GM21717 (cell line): ENCODE measurements at regions not wholly inside any gene's neighbourhood (a gene's known extent, or its start where the extent isn't known, plus 50 kb on each side); places are given as distances from the start of the nearest gene placed in this dataset.

Experiments used
- ATAC-seq: cut with Tn5 transposase; IDR thresholded peaks from one replicate; pipeline ENCODE4 v1.9.1; 2021; ENCODE audit warnings: mild to moderate bottlenecking, moderate library complexity; ENCODE audit not compliant: unreplicated experiment

GRCh38 chr1:101316799-101317198, 80.0 kb downstream of the S1PR1 start:
- ATAC-seq, result no peak

DNA sequence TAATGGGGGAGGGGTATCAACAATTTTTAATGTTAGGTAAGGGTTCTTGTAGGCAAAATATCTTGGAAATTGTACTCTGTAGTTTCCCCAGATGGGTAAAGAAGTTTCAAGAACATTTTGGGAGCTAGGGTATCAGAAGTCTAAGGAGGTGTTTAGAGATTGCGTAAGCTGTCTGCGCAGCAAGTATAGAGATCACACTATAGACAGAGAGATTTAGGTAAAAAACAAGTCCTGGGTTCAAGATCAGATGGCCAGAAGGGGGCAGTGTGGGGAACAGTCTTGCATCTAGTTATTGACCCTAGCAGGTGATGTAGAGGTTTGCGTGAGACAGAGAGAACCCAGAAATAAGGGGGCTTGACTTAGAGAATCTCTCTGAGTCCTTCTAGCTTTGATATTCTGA, 80.8 kb downstream of the S1PR1 start:
- no peak for ATAC-seq

DNA sequence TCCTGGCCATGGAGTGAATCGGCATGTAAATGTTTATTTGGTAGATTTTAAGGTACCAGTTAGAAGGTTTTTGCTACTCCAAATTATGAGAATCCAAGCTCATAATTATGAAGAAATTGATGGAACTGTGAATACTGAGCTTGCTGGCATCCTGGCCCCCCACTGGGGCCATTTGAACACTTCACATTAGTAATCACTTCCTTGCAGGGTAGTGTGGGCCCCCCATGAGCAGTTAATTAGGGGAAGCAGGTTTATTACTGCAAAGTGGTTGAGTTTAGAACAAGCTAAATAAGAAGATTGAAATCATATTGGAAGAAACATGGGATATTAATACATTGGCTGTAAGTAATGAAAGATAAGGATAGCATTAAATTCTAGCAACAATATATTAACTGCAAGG, 86.7 kb downstream of the S1PR1 start:
- ATAC-seq, result no peak

- no peak for ATAC-seq
Measured at GRCh38 chr1:101325144-101325543, 88.3 kb downstream of the S1PR1 start.

GRCh38 chr1:101330427-101331130, 93.8 kb downstream of the S1PR1 start:
- ATAC-seq, result no peak

GRCh38 chr1:101331794-101332193, 95.0 kb downstream of the S1PR1 start:
- no peak for ATAC-seq

DNA sequence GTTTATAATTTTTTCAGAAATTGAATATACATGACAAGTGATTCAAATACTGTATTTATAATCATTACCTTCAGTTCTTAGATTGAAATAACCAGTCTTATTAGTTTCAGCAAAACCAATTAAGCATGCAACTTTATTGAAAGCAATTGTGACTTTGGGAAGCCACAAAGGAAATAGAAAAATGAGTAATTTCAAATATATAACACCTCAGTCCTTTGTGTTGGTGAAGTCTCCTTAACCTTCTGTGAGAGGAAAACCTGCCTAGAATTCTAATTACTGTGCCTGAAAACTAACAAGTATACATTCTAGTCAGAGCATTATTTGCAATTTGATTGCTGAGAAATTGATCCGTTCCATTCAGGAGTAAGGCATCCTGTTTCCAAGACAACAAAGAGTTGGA, 95.8 kb downstream of the S1PR1 start:
- ATAC-seq, result no peak

- no peak for ATAC-seq
Measured at GRCh38 chr1:101333186-101333585, 96.4 kb downstream of the S1PR1 start.

DNA sequence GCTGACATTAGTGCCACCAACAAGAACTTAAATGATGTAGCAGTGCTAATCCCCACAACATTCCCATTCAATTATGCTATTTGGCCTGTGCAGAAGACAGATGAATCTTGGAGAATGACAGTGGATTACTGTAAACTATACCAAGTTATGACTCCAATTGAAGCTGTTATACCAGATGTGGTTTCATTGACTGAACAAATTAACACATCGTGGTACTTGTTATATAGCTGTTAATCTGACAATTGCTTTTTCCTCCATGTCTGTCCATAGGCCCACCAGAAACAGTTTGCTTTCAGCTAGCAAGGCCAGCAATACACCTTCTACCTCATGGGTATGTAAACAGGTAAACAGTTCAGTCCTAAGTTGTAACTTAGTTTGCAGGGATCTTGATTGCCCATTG, 101.1 kb downstream of the S1PR1 start:
- ATAC-seq, result no peak

DNA sequence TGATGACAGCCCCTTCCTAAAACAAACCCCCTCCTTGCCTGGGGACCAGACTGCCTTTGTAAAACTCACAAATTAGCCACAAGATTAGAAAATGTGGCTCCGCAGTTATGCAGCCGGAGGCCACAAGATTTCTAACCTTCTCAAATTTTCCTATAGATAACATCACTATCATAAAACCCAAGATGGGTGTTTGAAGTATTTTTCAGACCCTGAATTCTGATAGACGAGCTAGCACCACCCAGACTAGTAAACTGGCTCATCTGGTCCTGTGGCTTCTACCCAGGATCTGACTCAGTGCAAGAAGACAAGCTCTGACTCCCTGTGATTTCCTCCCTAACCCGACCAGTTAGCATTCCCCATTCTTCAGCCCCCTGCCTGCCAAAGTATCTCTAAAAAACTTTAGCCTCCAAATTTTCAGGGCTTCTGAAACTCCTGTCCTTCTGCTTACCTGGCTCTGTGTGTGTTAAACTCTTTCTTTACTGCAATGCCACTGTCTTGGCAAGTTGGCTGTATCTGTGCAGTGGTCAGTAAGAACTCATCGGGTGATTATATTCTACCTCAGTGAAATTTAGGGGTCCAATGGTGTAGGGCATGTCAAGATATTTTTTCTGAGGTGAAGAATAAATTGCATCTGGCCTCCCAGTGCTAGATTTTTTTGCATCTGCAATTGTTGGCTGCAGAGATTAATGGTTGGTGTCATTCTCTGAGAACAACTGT, 102.1 kb downstream of the S1PR1 start:
- no peak for ATAC-seq

DNA sequence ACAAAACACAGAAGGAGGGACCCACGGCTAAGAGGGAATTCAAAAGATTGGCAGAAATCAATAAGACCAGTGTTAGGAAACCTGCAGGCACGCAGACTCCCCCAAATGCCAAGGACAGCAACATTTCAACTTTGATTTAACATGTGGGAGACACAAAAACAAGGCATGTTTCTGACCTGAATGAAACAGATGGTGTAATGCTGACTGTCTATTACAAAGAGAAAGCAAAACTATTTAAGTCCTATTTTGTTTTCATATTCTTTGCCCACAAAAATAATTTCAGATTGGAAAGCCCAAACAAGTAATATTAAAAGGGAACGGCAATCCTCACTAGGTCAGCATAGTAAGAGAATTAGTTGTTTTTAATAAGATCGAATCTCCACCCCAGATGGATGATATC, 107.9 kb downstream of the S1PR1 start:
- ATAC-seq, result no peak

DNA sequence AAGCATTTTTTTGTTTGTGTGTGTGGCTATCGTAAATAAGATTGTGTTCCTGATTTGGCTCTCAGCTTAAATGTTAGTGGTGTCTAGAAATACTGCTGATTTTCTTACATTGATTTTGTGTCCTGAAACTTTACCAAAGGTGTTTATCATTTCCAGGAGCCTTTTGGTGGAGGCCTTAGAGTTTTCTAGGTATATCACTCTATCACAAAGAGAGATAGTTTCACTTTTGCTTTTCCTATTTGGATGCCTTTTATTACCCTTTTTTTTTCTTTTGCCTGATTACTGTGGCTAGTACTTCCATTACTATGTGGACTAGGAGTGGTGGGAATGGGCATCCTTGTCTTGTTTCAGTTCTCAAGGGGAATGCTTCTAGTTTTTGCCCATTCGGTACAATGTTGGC, 109.6 kb downstream of the S1PR1 start:
- no peak for ATAC-seq

- ATAC-seq, result no peak
Measured at GRCh38 chr1:101356013-101356412, 119.2 kb downstream of the S1PR1 start.

DNA sequence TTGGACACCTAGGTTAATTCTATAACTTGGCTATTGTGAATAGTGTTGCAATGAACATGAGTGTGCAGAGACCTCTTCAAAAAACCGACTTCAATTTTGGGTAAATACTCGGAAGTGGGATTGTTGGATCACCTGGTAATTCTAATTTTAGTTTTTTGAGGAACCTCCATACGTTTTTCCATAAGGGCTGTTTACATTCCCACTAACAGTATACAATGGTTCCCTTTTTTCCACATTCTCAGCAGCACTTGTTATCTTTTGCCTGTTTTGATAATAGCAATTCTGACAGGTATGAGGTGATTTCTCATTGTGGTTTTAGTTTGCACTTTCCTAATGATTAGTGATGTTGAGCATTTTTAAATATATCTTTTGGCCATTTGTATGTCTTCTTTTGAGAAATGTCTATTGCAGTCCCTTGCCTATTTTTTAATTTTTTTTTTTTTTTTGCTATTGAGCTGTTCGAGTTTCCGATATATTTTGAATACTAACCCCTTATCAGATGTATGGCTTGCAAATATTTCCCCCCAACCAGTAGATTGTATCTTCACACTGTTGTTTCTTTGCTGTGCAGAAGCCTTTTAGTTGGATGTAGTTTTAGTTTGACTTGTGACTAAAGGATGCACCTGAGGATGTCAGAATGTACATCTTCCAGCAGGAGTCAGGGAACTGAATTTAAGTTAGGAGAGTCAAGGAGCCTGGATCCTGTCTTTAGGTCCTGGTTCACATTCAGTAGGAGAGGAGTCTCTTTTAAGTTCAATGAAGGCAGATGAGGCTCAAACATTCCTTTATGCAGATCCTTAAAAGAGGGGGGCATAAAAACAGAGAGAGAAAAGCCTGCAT, 120.0 kb downstream of the S1PR1 start:
- ATAC-seq, result peak; percentile 34

DNA sequence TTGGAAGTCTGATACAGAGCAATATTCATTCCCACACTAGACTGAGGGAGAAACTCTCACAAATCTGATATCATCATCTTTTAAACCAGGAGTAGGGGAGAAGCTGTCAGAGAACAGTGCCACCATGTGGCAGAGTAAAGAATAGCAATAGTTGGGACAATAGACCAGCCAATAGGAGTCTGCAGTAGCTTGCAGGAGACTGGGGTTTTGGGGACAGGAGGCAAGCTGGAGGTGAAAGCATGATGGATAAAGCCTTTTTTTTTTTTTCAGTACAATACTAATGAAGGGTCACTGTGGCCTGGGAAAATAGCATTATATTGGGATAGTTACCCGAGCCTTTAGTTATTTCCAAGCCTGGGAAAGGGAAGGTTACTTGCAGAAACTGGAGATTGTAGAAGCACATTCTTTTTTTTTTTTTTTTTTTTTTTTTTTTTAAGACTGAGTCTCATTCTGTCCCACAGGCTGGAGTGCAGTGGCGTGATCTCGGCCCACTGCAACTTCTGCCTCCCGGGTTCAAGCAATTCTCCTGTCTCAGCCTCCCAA, 120.7 kb downstream of the S1PR1 start:
- ATAC-seq, result peak; percentile 98

DNA sequence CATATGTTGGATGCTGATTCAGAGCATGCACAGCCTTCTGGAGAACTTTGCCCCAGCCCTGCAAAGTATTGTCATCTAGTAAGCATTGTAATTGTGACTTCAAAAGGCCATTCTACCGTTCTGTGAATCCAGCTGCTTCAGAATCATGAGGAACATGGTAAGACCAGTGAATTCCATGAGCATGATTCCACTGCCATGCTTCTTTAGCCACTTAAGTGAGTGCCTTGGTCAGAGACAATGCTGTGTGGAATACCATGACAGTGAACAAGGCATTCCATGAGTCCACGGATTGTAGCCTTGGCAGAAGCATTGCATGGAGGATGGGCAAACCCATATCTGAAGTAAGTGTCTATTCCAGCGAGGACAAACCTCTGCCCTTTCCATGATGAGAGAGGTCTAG, 123.7 kb downstream of the S1PR1 start:
- ATAC-seq, result no peak

DNA sequence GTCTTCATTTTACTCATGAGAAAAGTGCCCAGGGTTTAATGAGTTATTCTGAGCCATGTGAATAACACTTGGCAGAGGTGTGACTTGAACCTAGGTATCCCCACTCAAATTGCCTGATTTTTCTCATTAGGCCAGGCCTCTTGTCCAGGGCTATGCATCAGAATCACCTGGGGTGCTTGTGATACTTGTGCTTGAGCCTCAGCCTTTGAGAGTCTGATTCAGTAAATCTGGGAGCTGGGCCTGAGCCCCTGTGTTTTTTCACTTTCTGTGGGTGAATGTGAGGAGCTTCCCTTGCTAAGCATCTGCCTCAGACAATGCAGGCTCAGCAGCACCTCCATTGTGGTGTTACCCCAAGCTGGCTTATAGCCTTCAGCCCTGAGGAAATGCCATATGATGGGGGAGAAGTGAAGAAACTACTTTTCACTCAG, 127.1 kb downstream of the S1PR1 start:
- no peak for ATAC-seq

GRCh38 chr1:101364370-101365120, 127.7 kb downstream of the S1PR1 start:
- ATAC-seq, result no peak

- ATAC-seq, result no peak
Measured at GRCh38 chr1:101365186-101365585, 128.4 kb downstream of the S1PR1 start.

GRCh38 chr1:101365878-101366277, 129.1 kb downstream of the S1PR1 start:
- ATAC-seq, result no peak
